ENCODE measurements at regions not wholly inside any gene's neighbourhood (a gene's known extent, or its start where the extent isn't known, plus 50 kb on each side); places are given as distances from the start of the nearest gene placed in this dataset.

- WGBS (ENCODE audit: low lambda C conversion rate): 93% methylated on average over 2 of the region's 2 CpGs
- ChIA-PET POLR2A (no interaction called here), CTCF (interaction anchor here (1.3 kb wide), 1 partner anchor 18 kb away, joined by 3 read pairs; no protein-coding TSS in a partner anchor)
- DNase-seq: no peak
- Histone ChIP-seq H3K4me1 (ENCODE audit: control insufficient read depth in 1 of 2, insufficient read depth in 2 of 2, low read depth in 1 of 2, low read length in 1 of 2) (peaks cover 4 to 6% of the 10 kb centered on the region in 2 experiments; a peak in 2 of 4 replicates), H3F3A (replicated peaks; ENCODE audit: insufficient read depth) (no peaks in the 10 kb centered on the region), H3K79me2 (ENCODE audit: insufficient read depth) (no peaks in the 10 kb centered on the region), H3K27me3 (ENCODE audit: insufficient read depth) (no peaks in the 10 kb centered on the region), H3K27ac (ENCODE audit: low read depth in 2 of 2, low read length in 1 of 2) (no peak overlapping the region), H3K36me3 (replicated peaks in 1 of 2; ENCODE audit: control insufficient read depth in 1 of 2, insufficient read depth in 2 of 2, low read length in 1 of 2) (no peaks in the 10 kb centered on the region), H3K9ac (no peak overlapping the region), H2AFZ (ENCODE audit: low read depth) (no peak overlapping the region), H3K4me3 (ENCODE audit: low read depth in 2 of 2, low read length in 1 of 2) (no peak overlapping the region), H3K9me2 (no peaks in the 10 kb centered on the region), H4K20me1 (ENCODE audit: insufficient read depth) (no peaks in the 10 kb centered on the region), H3K9me3 (no peaks in the 10 kb centered on the region), H3K4me2 (no peak overlapping the region)
- TF ChIP-seq RXRA (IDR thresholded peaks at IDR 0.05; ENCODE audit: borderline replicate concordance, low read depth) (no peak), FOSL2 (IDR thresholded peaks at IDR 0.05; ENCODE audit: borderline replicate concordance, low read depth) (no peak), USF2 (IDR thresholded peaks at IDR 0.05; ENCODE audit: borderline replicate concordance, low read depth, low read length) (no peak), TAF1 (IDR thresholded peaks at IDR 0.05; ENCODE audit: borderline replicate concordance, low read depth, low read length) (no peak), MXI1 (IDR thresholded peaks at IDR 0.05; ENCODE audit: low read depth, low read length) (no peak), EZH2phosphoT487 (IDR thresholded peaks at IDR 0.05; ENCODE audit: borderline replicate concordance, low read depth) (no peak), MAX (IDR thresholded peaks at IDR 0.05; ENCODE audit: low read depth) (no peak), REST (IDR thresholded peaks at IDR 0.05; ENCODE audit: low read depth, low read length) (no peak), CTCF (IDR thresholded peaks at IDR 0.05) (no peak), PBX3 (IDR thresholded peaks at IDR 0.05) (no peak), TCF12 (IDR thresholded peaks at IDR 0.05) (no peak), RFX5 (IDR thresholded peaks at IDR 0.05; ENCODE audit: low read length) (no peak), FOXM1 (IDR thresholded peaks at IDR 0.05; ENCODE audit: low read depth) (no peak), NRF1 (IDR thresholded peaks at IDR 0.05; ENCODE audit: low read depth, low read length) (no peak), JUND (IDR thresholded peaks at IDR 0.05) (no peak), CHD2 (IDR thresholded peaks at IDR 0.05; ENCODE audit: low read length, partially characterized antibody) (no peak)
These were observed 480.7 kb downstream of the DMAC1 start for GRCh38 chr9:7318920-7319319.

Data from SK-N-SH (cell line).